DMS79 (cell line): ENCODE measurements at regions not wholly inside any gene's neighbourhood (a gene's known extent, or its start where the extent isn't known, plus 50 kb on each side); places are given as distances from the start of the nearest gene placed in this dataset.
"Not testable (repeated sequence)": the region's sequence is repeated elsewhere in the genome, so short reads cannot be mapped to it uniquely, and the experiment has no call there.

Experiments used
- DNase-seq: peaks from one replicate; lab custom pipeline; 2025; lab: John Stamatoyannopoulos, UW

GRCh38 chr6:145069966-145070365 lies 665.4 kb downstream of the EPM2A start:
- no peak for DNase-seq

- DNase-seq, result no peak
These were observed 664.5 kb downstream of the EPM2A start for GRCh38 chr6:145070791-145071190.

DNA sequence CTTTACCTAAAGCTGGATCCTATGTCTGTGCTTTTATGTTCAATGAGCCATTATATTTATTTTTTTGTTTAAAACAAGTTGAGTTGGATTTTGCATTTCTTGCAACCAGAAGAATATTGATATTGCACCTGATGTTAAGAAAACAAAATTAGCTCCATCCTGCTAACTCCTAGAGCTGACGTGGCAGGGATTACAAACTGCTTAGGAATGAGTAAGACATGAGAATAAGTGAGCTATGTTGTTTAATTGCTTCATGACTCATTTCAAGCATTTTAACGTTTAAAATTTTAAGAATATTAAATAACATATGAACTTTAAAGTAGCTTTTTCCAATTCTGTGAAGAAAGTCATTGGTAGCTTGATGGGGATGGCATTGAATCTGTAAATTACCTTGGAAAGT lies 663.5 kb downstream of the EPM2A start:
- no peak for DNase-seq

DNA sequence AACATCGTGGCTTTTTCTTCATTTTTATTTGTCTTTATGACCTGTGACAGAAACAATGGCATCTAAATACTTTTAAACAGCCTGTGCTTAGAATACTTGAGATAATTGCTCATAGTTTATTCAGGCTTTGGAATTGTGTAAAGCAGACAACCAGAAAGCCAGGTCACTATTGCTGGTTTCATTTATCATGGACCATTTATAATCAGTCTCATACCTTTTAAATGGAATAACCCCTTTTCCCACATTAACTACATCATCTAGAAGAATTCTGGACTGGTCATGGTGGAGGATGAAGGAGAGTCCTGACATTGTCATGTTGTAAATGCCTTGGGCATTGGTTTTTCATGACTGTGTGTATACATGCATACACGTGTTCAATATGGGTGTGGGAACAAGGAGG lies 661.5 kb downstream of the EPM2A start:
- DNase-seq, result no peak

DNA sequence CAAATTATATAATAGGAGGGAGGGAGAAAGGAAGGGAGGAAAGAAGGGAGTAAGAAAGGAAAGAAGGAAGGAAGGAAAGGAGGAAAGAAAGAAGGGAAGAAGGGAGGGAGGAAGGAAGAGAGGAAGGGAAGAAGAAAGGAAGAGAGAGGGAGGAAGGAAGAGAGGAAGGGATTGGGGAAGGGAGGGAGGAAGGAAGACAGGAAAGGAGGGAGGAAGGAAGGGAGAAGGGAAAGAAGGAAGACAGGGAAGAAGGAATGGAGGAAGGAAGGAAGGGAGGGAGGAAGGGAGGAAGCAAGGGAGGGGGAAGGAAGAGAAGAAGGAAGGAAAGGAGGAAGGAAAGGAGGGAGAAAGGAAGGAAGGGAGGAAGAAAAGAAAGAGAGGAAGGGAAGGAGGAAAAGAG lies 660.5 kb downstream of the EPM2A start:
- no peak for DNase-seq

DNA sequence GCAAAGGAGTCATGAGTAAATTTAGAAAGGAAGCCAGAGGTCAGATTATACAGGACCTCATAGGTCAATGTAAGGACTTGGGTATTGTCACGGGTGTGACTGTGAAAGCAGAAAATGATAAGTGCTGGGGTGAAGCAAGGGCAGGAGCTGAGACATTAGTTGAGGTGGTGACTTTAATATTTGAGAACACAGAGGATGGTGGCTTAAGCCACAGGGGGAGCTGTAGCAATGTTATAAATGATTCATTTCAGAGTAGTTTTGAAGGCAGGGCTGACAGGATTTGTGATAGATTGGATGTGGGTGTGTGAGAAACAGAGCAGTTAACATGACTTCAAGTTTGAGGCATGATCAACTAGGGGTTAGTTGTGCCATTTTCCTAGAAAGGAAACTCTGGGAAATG lies 659.9 kb downstream of the EPM2A start:
- no peak for DNase-seq

GRCh38 chr6:145076115-145076841 lies 659.0 kb downstream of the EPM2A start:
- no peak for DNase-seq

GRCh38 chr6:145077382-145077781 lies 657.9 kb downstream of the EPM2A start:
- DNase-seq, result no peak

DNA sequence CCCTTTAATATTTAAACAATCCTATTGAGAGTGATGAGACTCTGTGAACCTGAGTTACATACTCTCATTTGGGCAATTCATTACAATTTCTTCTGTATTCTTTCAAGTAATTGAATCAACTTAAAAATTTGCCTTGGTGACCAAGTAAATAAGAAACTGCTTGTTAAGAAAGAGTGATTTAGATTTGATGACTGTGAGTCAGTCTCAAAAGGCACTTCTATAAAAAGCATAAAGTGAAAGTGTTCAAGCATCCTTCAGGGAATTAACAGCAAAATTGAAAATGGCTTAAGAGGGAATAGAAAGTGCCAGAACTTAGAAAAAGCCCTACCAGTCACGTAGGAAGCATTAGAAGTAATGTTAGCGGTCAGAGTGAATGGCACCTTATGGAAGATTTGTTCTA lies 654.7 kb downstream of the EPM2A start:
- no peak for DNase-seq

- DNase-seq, result no peak
These were observed 653.6 kb downstream of the EPM2A start for GRCh38 chr6:145081677-145082076.

- no peak for DNase-seq
These were observed 653.0 kb downstream of the EPM2A start for GRCh38 chr6:145082359-145082758.

DNA sequence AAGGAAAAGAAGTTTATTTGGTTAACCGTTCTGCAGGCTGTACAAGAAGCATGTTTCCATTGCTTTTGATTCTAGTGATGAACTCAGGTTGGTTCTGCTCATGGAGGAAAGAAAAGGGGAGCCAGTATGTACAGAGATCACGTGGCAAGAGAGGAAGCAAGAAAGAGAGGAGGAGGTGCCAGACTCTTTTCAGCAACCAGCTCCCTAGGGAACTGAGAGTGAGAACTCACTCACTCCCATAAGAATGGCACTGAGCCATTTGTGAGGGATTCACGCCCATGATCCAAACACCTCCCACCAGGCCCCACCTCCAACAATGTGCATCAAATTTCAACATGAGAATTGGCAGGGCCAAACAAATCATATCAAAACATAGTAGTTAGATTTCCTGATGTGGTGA lies 649.1 kb downstream of the EPM2A start:
- no peak for DNase-seq

- no peak for DNase-seq
These were observed 648.3 kb downstream of the EPM2A start for GRCh38 chr6:145087034-145087433.

DNA sequence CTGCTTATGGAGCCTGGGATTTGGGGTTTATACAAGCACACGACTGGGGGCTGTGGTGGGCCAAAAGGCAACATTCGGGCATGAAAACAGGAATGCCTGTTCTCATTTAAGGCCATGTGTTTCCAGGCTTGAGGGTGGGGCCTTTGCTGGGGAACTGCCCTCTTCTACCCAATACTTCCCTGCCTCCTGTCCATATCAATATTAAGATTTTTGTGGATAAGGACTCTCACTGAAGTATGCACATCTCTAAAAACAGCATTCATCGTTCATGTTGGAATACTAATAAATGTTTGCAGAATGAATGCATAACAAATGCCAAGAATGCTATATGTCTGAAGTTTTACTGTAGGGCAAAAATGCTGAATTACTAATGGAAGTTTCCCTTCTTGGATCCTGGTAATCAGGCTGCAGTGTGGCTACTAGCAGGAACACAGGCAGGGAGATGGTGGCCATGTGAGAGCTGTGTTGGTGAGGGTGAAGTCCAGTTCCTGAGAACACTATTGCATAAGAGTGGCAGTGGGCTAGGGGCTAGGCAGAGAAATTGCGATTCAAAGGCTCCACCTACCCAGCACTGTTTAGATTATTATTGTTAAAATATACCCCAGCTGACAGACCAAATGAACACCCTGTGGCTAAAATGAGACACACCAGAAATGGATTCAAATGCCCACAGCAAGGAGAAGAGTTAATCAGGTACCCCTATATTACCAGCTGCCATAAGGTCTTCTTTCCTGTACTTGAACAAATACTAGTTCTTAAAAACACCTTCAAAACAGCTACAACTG lies 644.3 kb downstream of the EPM2A start:
- DNase-seq, result no peak

- DNase-seq, result no peak
These were observed 643.7 kb downstream of the EPM2A start for GRCh38 chr6:145091586-145092142.

GRCh38 chr6:145092554-145092953 lies 642.8 kb downstream of the EPM2A start:
- no peak for DNase-seq

- DNase-seq, result no peak
These were observed 642.1 kb downstream of the EPM2A start for GRCh38 chr6:145093226-145093625.

DNA sequence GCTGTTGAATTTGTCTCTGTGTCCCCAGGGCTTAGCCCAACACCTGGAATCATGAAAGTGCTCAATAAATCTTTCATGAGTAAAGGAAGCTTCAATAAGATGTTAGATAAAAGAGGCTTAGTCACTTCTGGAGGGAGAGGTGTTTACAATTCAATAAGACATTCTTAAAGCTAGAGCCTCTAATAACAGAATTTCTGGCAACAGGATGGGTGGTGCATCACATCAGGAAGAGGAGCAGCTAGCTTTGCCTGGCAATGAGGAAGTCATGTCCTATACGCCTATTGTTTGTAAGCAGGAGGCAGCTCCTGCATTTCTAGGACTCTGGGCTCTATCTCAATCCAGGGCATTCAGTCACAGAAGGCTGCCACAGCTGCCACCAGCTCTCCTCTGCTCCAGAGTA lies 638.5 kb downstream of the EPM2A start:
- no peak for DNase-seq

GRCh38 chr6:145098127-145098526 lies 637.2 kb downstream of the EPM2A start:
- not testable (repeated sequence) for DNase-seq

DNA sequence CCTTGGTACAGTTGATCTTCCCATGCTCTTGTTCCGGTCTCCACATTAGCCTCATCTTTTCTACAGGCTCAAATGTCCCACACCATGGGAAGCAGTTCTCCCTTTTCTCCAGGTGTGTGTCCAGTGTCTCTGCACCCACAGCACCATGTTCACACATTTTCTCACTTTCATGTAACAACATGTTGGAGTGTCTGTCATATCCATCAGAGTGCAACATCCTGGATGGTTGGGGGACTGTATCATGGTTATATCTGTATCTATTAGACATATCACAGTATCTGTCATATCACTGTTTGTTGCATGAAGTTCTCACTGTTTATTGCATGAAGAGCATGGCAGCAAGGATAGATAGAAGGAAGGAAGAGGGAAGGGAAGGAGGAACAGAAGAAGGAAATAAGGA lies 635.6 kb downstream of the EPM2A start:
- DNase-seq, result no peak

DNA sequence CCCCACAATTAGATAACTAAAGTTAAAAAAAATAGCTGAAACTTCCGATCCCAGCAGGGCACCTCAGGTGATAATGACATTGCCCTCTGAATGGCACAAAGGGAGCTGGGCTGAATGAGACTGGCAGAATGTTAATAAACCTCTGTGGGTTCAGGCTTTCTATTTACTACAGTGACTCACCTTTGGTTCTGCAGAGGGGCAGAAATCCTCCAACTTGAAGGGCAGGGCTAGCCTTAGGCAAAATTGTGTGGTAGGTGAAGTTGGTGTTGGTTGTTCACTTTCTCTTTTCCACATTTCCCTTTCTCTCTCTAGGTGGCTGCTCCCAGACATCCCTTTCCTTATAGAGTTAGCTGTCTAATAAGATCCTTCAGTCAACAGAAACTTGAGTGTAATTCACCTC lies 625.2 kb downstream of the EPM2A start:
- no peak for DNase-seq

GRCh38 chr6:145111407-145111806 lies 623.9 kb downstream of the EPM2A start:
- not testable (repeated sequence) for DNase-seq

- DNase-seq, result no peak
These were observed 622.6 kb downstream of the EPM2A start for GRCh38 chr6:145112711-145113148.
